IMR-90 (cell line): ENCODE measurements at regions not wholly inside any gene's neighbourhood (a gene's known extent, or its start where the extent isn't known, plus 50 kb on each side); places are given as distances from the start of the nearest gene placed in this dataset.

Experiments used
- ATAC-seq: fragments of 200-7000 bp; cut with Tn5 transposase; 2 replicates; pipeline ENCODE4 v1.9.1; 2020; ENCODE audit warnings: low read depth, mild to moderate bottlenecking, moderate library complexity
- BruUV-seq: library from RNA; stranded (reverse); fragments of 400-500 nt; replicated peaks from 2 replicates; lab custom pipeline; 2021; lab: Mats Ljungman, UMichigan
- CTCF ChIA-PET: fragments of 300-600 bp; formaldehyde crosslinking; extraction: SDS; loops from one replicate; lab custom pipeline; 2021; ENCODE audit warnings: antibody characterized with exemption; lab: Yijun Ruan, JAX
- POLR2A ChIA-PET: fragments of 300-600 bp; sonication (Branson Sonifier 250); formaldehyde crosslinking; loops from one replicate; lab custom pipeline; 2022; ENCODE audit warnings: antibody characterized with exemption; ENCODE audit not compliant: unreplicated experiment; lab: Charles Lee
- DNase-seq: peaks from one replicate; pipeline ENCODE4 v3.0.0; 2013
- H2AFZ ChIP-seq: replicated peaks from 2 replicates; pipeline ENCODE3; 2013; ENCODE audit warnings: low read length, mild to moderate bottlenecking; ENCODE audit not compliant: poor library complexity
- H2AK5ac ChIP-seq: 2 replicates; pipeline ENCODE4 v1.6.1; 2013; ENCODE audit warnings: low read depth, low read length, inconsistent platforms
- H2AK9ac ChIP-seq: replicated peaks from 2 replicates; pipeline ENCODE3; 2013; ENCODE audit warnings: mild to moderate bottlenecking, low read depth, low read length, moderate library complexity; ENCODE audit not compliant: poor library complexity
- H2BK120ac ChIP-seq: 2 replicates; pipeline ENCODE4 v1.6.1; 2013; ENCODE audit warnings: low read depth, low read length, inconsistent platforms
- H2BK15ac ChIP-seq: 3 replicates; pipeline ENCODE4 v1.6.1; 2013; ENCODE audit warnings: low read depth, low read length, inconsistent platforms
- H2BK20ac ChIP-seq: 2 replicates; pipeline ENCODE4 v1.6.1; 2013; ENCODE audit warnings: low read depth, mild to moderate bottlenecking, inconsistent platforms, low read length, moderate library complexity
- H2BK5ac ChIP-seq: 2 replicates; pipeline ENCODE4 v1.6.1; 2013; ENCODE audit warnings: mild to moderate bottlenecking, low read depth, low read length, inconsistent platforms; ENCODE audit not compliant: poor library complexity, severe bottlenecking
- H3K14ac ChIP-seq: replicated peaks from 2 replicates; pipeline ENCODE4 v1.6.1; 2013; ENCODE audit warnings: low read depth, low read length, inconsistent platforms
- H3K18ac ChIP-seq: 2 replicates; pipeline ENCODE4 v1.6.1; 2013; ENCODE audit warnings: low read depth, low read length, control low read depth
- H3K23ac ChIP-seq: 2 replicates; pipeline ENCODE4 v1.6.1; 2013; ENCODE audit warnings: low read depth, low read length, inconsistent platforms
- H3K27ac ChIP-seq: 2 replicates; pipeline ENCODE4 v1.5.1; 2013; ENCODE audit warnings: mild to moderate bottlenecking, control low read depth, low read length; ENCODE audit not compliant: insufficient read depth
- H3K27me3 ChIP-seq: 2 replicates; pipeline ENCODE4 v1.6.1; 2013; ENCODE audit warnings: low read length; ENCODE audit not compliant: control insufficient read depth, insufficient read depth
- H3K36me3 ChIP-seq: 2 replicates; pipeline ENCODE4 v1.6.1; 2013; ENCODE audit warnings: low read length, mixed read lengths; ENCODE audit not compliant: control insufficient read depth, insufficient read depth
- H3K4ac ChIP-seq: 2 replicates; pipeline ENCODE4 v1.6.1; 2013; ENCODE audit warnings: low read depth, low read length, inconsistent platforms
- H3K4me1 ChIP-seq: 2 replicates; pipeline ENCODE4 v1.6.1; 2013; ENCODE audit warnings: low read length, mixed read lengths; ENCODE audit not compliant: control insufficient read depth, insufficient read depth
- H3K4me2 ChIP-seq: 2 replicates; pipeline ENCODE4 v1.6.1; 2013; ENCODE audit warnings: low read depth, mild to moderate bottlenecking, control low read depth, low read length, moderate library complexity
- H3K4me3 ChIP-seq: 2 replicates; pipeline ENCODE4 v1.5.1; 2013; ENCODE audit warnings: low read depth, mild to moderate bottlenecking, control low read depth, low read length, moderate library complexity; ENCODE audit not compliant: insufficient read depth
- H3K56ac ChIP-seq: 2 replicates; pipeline ENCODE4 v1.6.1; 2013; ENCODE audit warnings: low read length, inconsistent platforms; ENCODE audit not compliant: insufficient read depth; ENCODE audit errors: extremely low read depth
- H3K79me1 ChIP-seq, 2 experiments: 2 replicates each; pipeline ENCODE4 v1.6.1; 2013; ENCODE audit warnings: low read length in 2 of 2, inconsistent platforms in 1 of 2, low read depth in 1 of 2
- H3K9ac ChIP-seq: 2 replicates; pipeline ENCODE4 v1.6.1; 2013; ENCODE audit warnings: low read depth, low read length, control low read depth
- H3K9me1 ChIP-seq: 2 replicates; pipeline ENCODE4 v1.6.1; 2013; ENCODE audit warnings: low read length, inconsistent platforms; ENCODE audit not compliant: insufficient read depth
- H3K9me3 ChIP-seq: 2 replicates; pipeline ENCODE4 v1.6.1; 2013; ENCODE audit warnings: low read length; ENCODE audit not compliant: control insufficient read depth, insufficient read depth
- H4K20me1 ChIP-seq: 2 replicates; pipeline ENCODE4 v1.6.1; 2013; ENCODE audit warnings: low read length, inconsistent platforms; ENCODE audit not compliant: insufficient read depth
- H4K5ac ChIP-seq: 2 replicates; pipeline ENCODE4 v1.6.1; 2013; ENCODE audit warnings: mild to moderate bottlenecking, low read depth, low read length, control low read depth
- H4K8ac ChIP-seq, 2 experiments: 2 replicates each; pipeline ENCODE4 v1.6.1; 2013; ENCODE audit warnings: low read depth in 2 of 2, low read length in 2 of 2, control low read depth in 1 of 2, inconsistent platforms in 1 of 2
- H4K91ac ChIP-seq: 2 replicates; pipeline ENCODE4 v1.6.1; 2013; ENCODE audit warnings: low read depth, low read length, inconsistent platforms; ENCODE audit not compliant: insufficient read depth
- CHD1 ChIP-seq: IDR thresholded peaks from 2 replicates; pipeline ENCODE4 v1.6.1; 2012; ENCODE audit warnings: low read depth, low read length, improper control_type of control experiment
- MAFK ChIP-seq: IDR thresholded peaks from 2 replicates; pipeline ENCODE4 v1.6.1; 2012; ENCODE audit warnings: low read depth, low read length, improper control_type of control experiment
- SMC3 ChIP-seq: fragments of 150-350 bp; IDR thresholded peaks from 2 replicates; pipeline ENCODE4 v1.6.1; 2016; ENCODE audit warnings: low read depth, mild to moderate bottlenecking, antibody characterized with exemption, low read length, moderate library complexity
- WGBS, 2 experiments: methylation state at CpG; one replicate each; pipeline versions ENCODE4 v1.1.5 to v1.1.7; 2013; ENCODE audit warnings: missing lambda C conversion rate in 2 of 2; ENCODE audit not compliant: insufficient read length in 1 of 2; ENCODE audit errors: extremely low coverage in 2 of 2; 5-methylcytosine and 5-hydroxymethylcytosine counted together
- dilution Hi-C: fragments of 300-500 bp; cut with HindIII; formaldehyde crosslinking; loops from one replicate; pipeline ENCODE4 v1.14.3; 2018; ENCODE audit warnings: low sequenced_read_pairs; ENCODE audit not compliant: unreplicated experiment
- in situ Hi-C: fragments of 300-500 bp; cut with MboI; formaldehyde crosslinking; loops from 3 replicates; pipeline ENCODE4 v1.14.3; 2019; ENCODE audit warnings: low sequenced_read_pairs, inconsistent platforms, mixed read lengths
- intact Hi-C: fragments of 100-400 bp; cut with micrococcal nuclease; formaldehyde crosslinking; loops from 2 replicates; pipeline ENCODE4 v1.10.0; 2022

- Histone ChIP-seq H3K27ac (no peak overlapping the region), H2BK15ac (no peak overlapping the region), H3K23ac (no peak overlapping the region), H4K8ac (no peak overlapping the region), H4K20me1 (no peaks in the 10 kb centered on the region), H3K9me1 (no peaks in the 10 kb centered on the region), H3K4me3 (no peak overlapping the region), H3K36me3 (no peaks in the 10 kb centered on the region), H2BK5ac (no peak overlapping the region), H4K91ac (no peak overlapping the region), H3K56ac (no peak overlapping the region), H3K9ac (no peak overlapping the region), H3K9me3 (no peaks in the 10 kb centered on the region), H3K27me3 (no peaks in the 10 kb centered on the region), H3K79me1 (no peaks in the 10 kb centered on the region), H4K5ac (no peak overlapping the region), H3K4ac (no peak overlapping the region), H2AK9ac (no peak overlapping the region), H2AFZ (no peak overlapping the region), H3K4me1 (no peaks in the 10 kb centered on the region), H2BK20ac (no peak overlapping the region), H2AK5ac (no peak overlapping the region), H2BK120ac (no peak overlapping the region), H3K4me2 (no peak overlapping the region), H3K14ac (no peak overlapping the region), H3K18ac (no peak overlapping the region)
- intact Hi-C loops: no loop called here
- CTCF ChIA-PET: no interaction called here
- ATAC-seq (no peak), DNase-seq (no peak)
- dilution Hi-C loops: no loop called here
- WGBS, 2 experiments: 66% methylated on average over 2 of the region's 4 CpGs; no CpG with 5 or more reads in 1 of the 2 experiments
- POLR2A ChIA-PET: no interaction called here
- no TSS peak for BruUV-seq
- TF ChIP-seq CHD1: no peak
- TF ChIP-seq MAFK: no peak
- no peak for TF ChIP-seq SMC3
- in situ Hi-C loops: no loop called here
Measured at GRCh38 chr15:26144836-26145235, 281.7 kb upstream of the ATP10A start.
